A549 (cell line): ENCODE measurements at regions not wholly inside any gene's neighbourhood (a gene's known extent, or its start where the extent isn't known, plus 50 kb on each side); places are given as distances from the start of the nearest gene placed in this dataset.

Experiments
- ATAC-seq, 2 experiments: fragments of 200-7000 bp in 1 of 2; fragments of >200 bp in 1 of 2; cut with Nextera tagmentation in 1 of 2; cut with Tn5 transposase in 1 of 2; 3 replicates each; pipeline versions ENCODE4 v1.8.0 to v1.9.1; 2018 to 2020; ENCODE audit warnings: mild to moderate bottlenecking in 1 of 2, moderate library complexity in 1 of 2
- CTCF ChIA-PET: fragments of 300-600 bp; sonication (Branson Sonifier 250); formaldehyde crosslinking; extraction: SDS; loops from one replicate; lab custom pipeline; 2021; ENCODE audit warnings: antibody characterized with exemption, inconsistent platforms; lab: Yijun Ruan, JAX
- POLR2A ChIA-PET: fragments of 350-600 bp; formaldehyde crosslinking; extraction: SDS; loops from one replicate; lab custom pipeline; 2021; ENCODE audit warnings: antibody characterized with exemption, inconsistent platforms; lab: Yijun Ruan, JAX
- DNase-seq, 2 experiments: peaks; one replicate each; pipeline versions ENCODE4 v3.0.0 to v3.0.0-alpha.2; 2011 to 2016; ENCODE audit warnings: low read depth in 1 of 2, low spot score in 1 of 2
- FAIRE-seq: peaks from 2 replicates; lab custom pipeline; 2011; peaks lifted over from hg19 to GRCh38; lab: Jason Lieb, UNC
- H3K27ac ChIP-seq, 2 experiments: fragments of >200 bp; sonication (Bioruptor Twin); formaldehyde crosslinking; 3 replicates each; pipeline ENCODE4 v1.5.1; 2016 to 2017
- H3K4me1 ChIP-seq: fragments of >200 bp; sonication (Bioruptor Twin); formaldehyde crosslinking; 3 replicates; pipeline ENCODE4 v1.6.1; 2016
- H3K4me2 ChIP-seq: fragments of >200 bp; sonication (Bioruptor Twin); formaldehyde crosslinking; 3 replicates; pipeline ENCODE4 v1.6.1; 2016
- H3K4me3 ChIP-seq: fragments of >200 bp; sonication (Bioruptor Twin); formaldehyde crosslinking; 3 replicates; pipeline ENCODE4 v1.5.1; 2016
- H3K9me3 ChIP-seq: fragments of >200 bp; sonication (Bioruptor Twin); formaldehyde crosslinking; 3 replicates; pipeline ENCODE4 v1.6.1; 2016
- CEBPB ChIP-seq, 2 experiments: fragments of >200 bp in 1 of 2; sonication (Bioruptor Twin) in 1 of 2; formaldehyde crosslinking in 1 of 2; IDR thresholded peaks; 2 replicates each; pipeline ENCODE4 v1.6.1; 2012 to 2016
- CHD4 ChIP-seq: fragments of 200-600 bp; sonication (generic); IDR thresholded peaks from 2 replicates; pipeline ENCODE4 v1.6.1; 2016; ENCODE audit warnings: antibody characterized with exemption, mild to moderate bottlenecking, borderline replicate concordance
- FOSL2 ChIP-seq, 2 experiments: fragments of 450-650 bp in 1 of 2; fragments of >200 bp in 1 of 2; sonication (Bioruptor Twin) in 1 of 2; formaldehyde crosslinking; IDR thresholded peaks; 2 replicates each; pipeline versions ENCODE4 v1.5.0 to v1.6.1; 2016 to 2020; ENCODE audit warnings: mild to moderate bottlenecking in 1 of 2, moderate library complexity in 1 of 2
- HDAC2 ChIP-seq: fragments of 200-600 bp; sonication (generic); IDR thresholded peaks from 2 replicates; pipeline ENCODE4 v1.6.1; 2016
- HEYL ChIP-seq: fragments of 250-450 bp; sonication (Bioruptor Pico); IDR thresholded peaks from 2 replicates; pipeline ENCODE4 v1.8.0; 2021; ENCODE audit warnings: mild to moderate bottlenecking, moderate library complexity
- HOXA7 ChIP-seq: fragments of 250-450 bp; sonication (Bioruptor Pico); IDR thresholded peaks from 2 replicates; pipeline ENCODE4 v1.5.0; 2020; ENCODE audit warnings: mild to moderate bottlenecking, moderate library complexity
- HOXB5 ChIP-seq: fragments of 250-450 bp; sonication (Bioruptor Pico); IDR thresholded peaks from 2 replicates; pipeline ENCODE4 v1.5.0; 2020; ENCODE audit warnings: mild to moderate bottlenecking, moderate library complexity
- JUN ChIP-seq, 2 experiments: fragments of >200 bp; sonication (Bioruptor Twin); formaldehyde crosslinking; IDR thresholded peaks; 2 replicates in 1 of 2; 3 replicates in 1 of 2; pipeline ENCODE4 v1.6.1; 2016 to 2017
- KDM5A ChIP-seq: fragments of 200-600 bp; sonication (generic); IDR thresholded peaks from 2 replicates; pipeline ENCODE4 v1.6.1; 2016; ENCODE audit warnings: antibody characterized with exemption, mild to moderate bottlenecking
- MYC ChIP-seq: IDR thresholded peaks from 2 replicates; pipeline ENCODE4 v1.6.1; 2012; ENCODE audit warnings: mild to moderate bottlenecking, inconsistent platforms, low read length, improper control_type of control experiment, borderline replicate concordance
- NFE2L2 ChIP-seq: fragments of 150-350 bp; conservative IDR thresholded peaks from 2 replicates; pipeline ENCODE4 v1.6.1; 2014; ENCODE audit warnings: low read length
- RAD21 ChIP-seq, 2 experiments: fragments of >200 bp in 1 of 2; sonication (Bioruptor Twin) in 1 of 2; formaldehyde crosslinking in 1 of 2; IDR thresholded peaks in 1 of 2; conservative IDR thresholded peaks in 1 of 2; 2 replicates in 1 of 2; 3 replicates in 1 of 2; pipeline ENCODE4 v1.6.1; 2012 to 2018; ENCODE audit warnings: inconsistent platforms in 1 of 2
- TFCP2L1 ChIP-seq: fragments of 250-450 bp; sonication (Bioruptor Pico); IDR thresholded peaks from 2 replicates; pipeline ENCODE4 v1.5.0; 2021; ENCODE audit warnings: mild to moderate bottlenecking
- ZFP36 ChIP-seq: fragments of 450-650 bp; IDR thresholded peaks from 2 replicates; pipeline ENCODE4 v1.6.1; 2014; ENCODE audit warnings: borderline replicate concordance; ENCODE audit not compliant: partially characterized antibody
- ZNF302 ChIP-seq: fragments of 250-450 bp; sonication (Bioruptor Pico); IDR thresholded peaks from 2 replicates; pipeline ENCODE4 v1.9.0; 2021; ENCODE audit warnings: inconsistent platforms, mild to moderate bottlenecking, moderate library complexity
- ZSCAN20 ChIP-seq: fragments of 250-450 bp; sonication (Bioruptor Pico); IDR thresholded peaks from 2 replicates; pipeline ENCODE4 v1.8.0; 2022; ENCODE audit warnings: mild to moderate bottlenecking, moderate library complexity
- WGBS: methylation state at CpG from one replicate; pipeline ENCODE4 v1.1.6; 2017; ENCODE audit errors: missing lambda C conversion rate; 5-methylcytosine and 5-hydroxymethylcytosine counted together
- TF ChIP-seq, protein P1 (sequence below): fragments of 250-450 bp; sonication (Bioruptor Pico); IDR thresholded peaks from 2 replicates; pipeline ENCODE4 v1.5.0; 2021; ENCODE audit warnings: mild to moderate bottlenecking, moderate library complexity, borderline replicate concordance
- TF ChIP-seq, protein P2 (sequence below): IDR thresholded peaks from 2 replicates; pipeline ENCODE4 v1.6.1; 2012
- TF ChIP-seq, protein P3 (sequence below): fragments of 250-450 bp; sonication (Bioruptor Pico); IDR thresholded peaks from 2 replicates; pipeline ENCODE4 v1.5.0; 2020; ENCODE audit warnings: low read depth, mild to moderate bottlenecking, moderate library complexity
- TF ChIP-seq, protein P4 (sequence below): IDR thresholded peaks from 2 replicates; pipeline ENCODE4 v1.6.1; 2012

DNA sequence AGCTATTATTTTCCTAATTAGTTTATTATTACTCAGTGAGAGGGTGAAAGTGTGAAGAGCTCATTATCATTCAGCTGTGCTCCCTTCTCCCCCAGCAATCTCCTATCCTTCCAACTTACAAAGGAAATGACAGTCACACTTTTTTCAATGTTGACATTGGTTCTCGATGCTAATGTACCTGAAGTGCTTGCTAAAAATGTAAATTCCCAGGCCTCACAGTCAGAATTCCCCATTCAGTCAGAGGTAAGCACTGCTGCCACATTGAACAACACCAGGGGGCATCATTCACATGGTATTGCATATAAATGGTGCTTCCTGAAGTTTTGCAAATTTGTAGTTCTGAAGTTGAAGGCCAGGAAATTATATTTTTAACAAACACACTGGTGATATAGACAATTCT is 132.7 kb upstream of the FOXD3 start:
- POLR2A ChIA-PET = no interaction called here
- no peak for ATAC-seq
- CTCF ChIA-PET = interaction anchor here (0.8 to 1.5 kb wide), 3 partner anchors 10 to 332 kb away, joined by 3 to 4 read pairs (median 3); no protein-coding TSS in a partner anchor
- no peak for FAIRE-seq
- WGBS = 8% methylated on average over 1 of the region's 1 CpG
- no peaks in the 10 kb centered on the region for H3K9me3 ChIP-seq
- no peak overlapping the region for H3K4me2 ChIP-seq
- H3K4me1 ChIP-seq = no peaks in the 10 kb centered on the region
- H3K4me3 ChIP-seq = no peak overlapping the region
- TF ChIP-seq ZFP36 = no peak
- TF ChIP-seq, protein P1, sequence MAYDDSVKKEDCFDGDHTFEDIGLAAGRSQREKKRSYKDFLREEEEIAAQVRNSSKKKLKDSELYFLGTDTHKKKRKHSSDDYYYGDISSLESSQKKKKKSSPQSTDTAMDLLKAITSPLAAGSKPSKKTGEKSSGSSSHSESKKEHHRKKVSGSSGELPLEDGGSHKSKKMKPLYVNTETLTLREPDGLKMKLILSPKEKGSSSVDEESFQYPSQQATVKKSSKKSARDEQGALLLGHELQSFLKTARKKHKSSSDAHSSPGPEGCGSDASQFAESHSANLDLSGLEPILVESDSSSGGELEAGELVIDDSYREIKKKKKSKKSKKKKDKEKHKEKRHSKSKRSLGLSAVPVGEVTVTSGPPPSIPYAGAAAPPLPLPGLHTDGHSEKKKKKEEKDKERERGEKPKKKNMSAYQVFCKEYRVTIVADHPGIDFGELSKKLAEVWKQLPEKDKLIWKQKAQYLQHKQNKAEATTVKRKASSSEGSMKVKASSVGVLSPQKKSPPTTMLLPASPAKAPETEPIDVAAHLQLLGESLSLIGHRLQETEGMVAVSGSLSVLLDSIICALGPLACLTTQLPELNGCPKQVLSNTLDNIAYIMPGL (CRISPR knock-in tag) = no peak
- TF ChIP-seq KDM5A = no peak
- no peak for TF ChIP-seq CEBPB (IDR thresholded peaks at IDR 0.05)
- no peak for TF ChIP-seq ZNF302 (CRISPR knock-in tag)
- TF ChIP-seq, protein P2, sequence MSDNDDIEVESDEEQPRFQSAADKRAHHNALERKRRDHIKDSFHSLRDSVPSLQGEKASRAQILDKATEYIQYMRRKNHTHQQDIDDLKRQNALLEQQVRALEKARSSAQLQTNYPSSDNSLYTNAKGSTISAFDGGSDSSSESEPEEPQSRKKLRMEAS = no peak
- no peak for TF ChIP-seq TFCP2L1 (CRISPR knock-in tag)
- TF ChIP-seq HDAC2 = no peak
- TF ChIP-seq, protein P3, sequence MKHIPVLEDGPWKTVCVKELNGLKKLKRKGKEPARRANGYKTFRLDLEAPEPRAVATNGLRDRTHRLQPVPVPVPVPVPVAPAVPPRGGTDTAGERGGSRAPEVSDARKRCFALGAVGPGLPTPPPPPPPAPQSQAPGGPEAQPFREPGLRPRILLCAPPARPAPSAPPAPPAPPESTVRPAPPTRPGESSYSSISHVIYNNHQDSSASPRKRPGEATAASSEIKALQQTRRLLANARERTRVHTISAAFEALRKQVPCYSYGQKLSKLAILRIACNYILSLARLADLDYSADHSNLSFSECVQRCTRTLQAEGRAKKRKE = no peak
- no peak for TF ChIP-seq HOXA7 (CRISPR knock-in tag)
- TF ChIP-seq HEYL (CRISPR knock-in tag) = no peak
- TF ChIP-seq, protein P4, sequence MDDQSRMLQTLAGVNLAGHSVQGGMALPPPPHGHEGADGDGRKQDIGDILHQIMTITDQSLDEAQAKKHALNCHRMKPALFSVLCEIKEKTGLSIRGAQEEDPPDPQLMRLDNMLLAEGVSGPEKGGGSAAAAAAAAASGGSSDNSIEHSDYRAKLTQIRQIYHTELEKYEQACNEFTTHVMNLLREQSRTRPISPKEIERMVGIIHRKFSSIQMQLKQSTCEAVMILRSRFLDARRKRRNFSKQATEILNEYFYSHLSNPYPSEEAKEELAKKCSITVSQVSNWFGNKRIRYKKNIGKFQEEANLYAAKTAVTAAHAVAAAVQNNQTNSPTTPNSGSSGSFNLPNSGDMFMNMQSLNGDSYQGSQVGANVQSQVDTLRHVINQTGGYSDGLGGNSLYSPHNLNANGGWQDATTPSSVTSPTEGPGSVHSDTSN = no peak
- no peak for TF ChIP-seq ZSCAN20 (CRISPR knock-in tag)
- TF ChIP-seq NFE2L2 = no peak
- TF ChIP-seq HOXB5 (CRISPR knock-in tag) = no peak
- peak in 1 of 2 experiments; percentile 16 for DNase-seq
- no peak overlapping the region for H3K27ac ChIP-seq

DNA sequence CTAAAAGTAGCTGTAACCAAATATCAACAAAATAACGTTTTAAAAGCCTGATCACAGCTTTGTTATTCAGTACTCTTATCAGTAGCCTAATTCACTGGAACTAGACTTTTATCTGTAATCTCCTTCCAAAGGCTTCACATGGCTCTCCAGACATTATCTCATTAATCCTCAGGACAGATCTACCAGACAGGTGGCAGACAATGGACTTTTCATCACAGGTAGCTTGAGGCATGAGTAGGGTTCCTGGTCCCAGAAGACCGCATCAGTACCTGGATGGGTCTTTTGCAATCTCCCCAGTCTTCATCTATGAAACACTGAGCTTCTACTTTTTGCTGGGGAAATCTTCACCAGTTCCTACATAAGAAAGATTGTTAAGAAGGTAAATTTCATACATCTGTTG is 132.2 kb upstream of the FOXD3 start:
- ChIA-PET POLR2A (no interaction called here), CTCF (interaction anchor here (0.8 to 1.5 kb wide), 2 partner anchors 11 to 332 kb away, joined by 3 to 4 read pairs; no protein-coding TSS in a partner anchor)
- H3K4me2 ChIP-seq = no peak overlapping the region
- FAIRE-seq (no peak), ATAC-seq (no peak), DNase-seq (no peak)
- no peaks in the 10 kb centered on the region for H3K9me3 ChIP-seq
- H3K4me3 ChIP-seq = no peak overlapping the region
- WGBS = 15% methylated on average over 2 of the region's 2 CpGs
- no peak overlapping the region for H3K27ac ChIP-seq
- TF ChIP-seq MYC (no peak), NFE2L2 (no peak), JUN (IDR thresholded peaks at IDR 0.05) (no peak), HEYL (CRISPR knock-in tag) (no peak), FOSL2 (IDR thresholded peaks at IDR 0.05) (no peak), FOSL2 (CRISPR knock-in tag; IDR thresholded peaks at IDR 0.05) (no peak), HOXB5 (CRISPR knock-in tag) (no peak), CHD4 (no peak), RAD21 (conservative IDR thresholded peaks at IDR 0.05 in 1 of 2, IDR thresholded peaks at IDR 0.05 in 1 of 2) (no peak), ZSCAN20 (CRISPR knock-in tag) (no peak)
- TF ChIP-seq, protein P3 = no peak
- no peaks in the 10 kb centered on the region for H3K4me1 ChIP-seq
